Stimulated activated naive CD4-positive, alpha-beta T cell treated with Interleukin-2 at 50 U/mL for 16 hours (primary cell): ENCODE measurements at regions not wholly inside any gene's neighbourhood (a gene's known extent, or its start where the extent isn't known, plus 50 kb on each side); places are given as distances from the start of the nearest gene placed in this dataset.

Experiments
- DNase-seq: peaks from one replicate; lab custom pipeline; 2025; lab: John Stamatoyannopoulos, UW

DNA sequence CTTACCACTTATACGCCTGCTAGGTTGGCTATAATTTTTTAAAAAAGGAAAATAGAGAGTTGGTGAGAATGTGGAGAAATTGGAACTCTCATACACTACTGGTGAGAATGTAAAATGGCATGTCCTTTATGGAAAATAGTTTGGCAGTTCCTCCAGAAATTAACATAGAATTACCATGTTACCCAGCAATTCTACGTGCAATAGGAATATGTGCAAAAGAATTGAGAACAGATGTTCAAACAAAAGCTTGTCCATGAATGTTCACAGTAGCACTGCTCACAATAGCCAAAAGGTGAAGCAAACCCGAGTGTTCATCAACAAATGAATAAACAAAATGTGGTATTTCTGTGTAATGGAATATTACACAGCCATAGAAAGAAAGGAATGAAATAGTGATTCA is 592.2 kb downstream of the DHX35 start:
- DNase-seq, result no peak

- no peak for DNase-seq
Observed at GRCh38 chr20:39553120-39553519, 591.0 kb downstream of the DHX35 start.

- DNase-seq, result no peak
Observed at GRCh38 chr20:39549733-39550132, 587.6 kb downstream of the DHX35 start.

DNA sequence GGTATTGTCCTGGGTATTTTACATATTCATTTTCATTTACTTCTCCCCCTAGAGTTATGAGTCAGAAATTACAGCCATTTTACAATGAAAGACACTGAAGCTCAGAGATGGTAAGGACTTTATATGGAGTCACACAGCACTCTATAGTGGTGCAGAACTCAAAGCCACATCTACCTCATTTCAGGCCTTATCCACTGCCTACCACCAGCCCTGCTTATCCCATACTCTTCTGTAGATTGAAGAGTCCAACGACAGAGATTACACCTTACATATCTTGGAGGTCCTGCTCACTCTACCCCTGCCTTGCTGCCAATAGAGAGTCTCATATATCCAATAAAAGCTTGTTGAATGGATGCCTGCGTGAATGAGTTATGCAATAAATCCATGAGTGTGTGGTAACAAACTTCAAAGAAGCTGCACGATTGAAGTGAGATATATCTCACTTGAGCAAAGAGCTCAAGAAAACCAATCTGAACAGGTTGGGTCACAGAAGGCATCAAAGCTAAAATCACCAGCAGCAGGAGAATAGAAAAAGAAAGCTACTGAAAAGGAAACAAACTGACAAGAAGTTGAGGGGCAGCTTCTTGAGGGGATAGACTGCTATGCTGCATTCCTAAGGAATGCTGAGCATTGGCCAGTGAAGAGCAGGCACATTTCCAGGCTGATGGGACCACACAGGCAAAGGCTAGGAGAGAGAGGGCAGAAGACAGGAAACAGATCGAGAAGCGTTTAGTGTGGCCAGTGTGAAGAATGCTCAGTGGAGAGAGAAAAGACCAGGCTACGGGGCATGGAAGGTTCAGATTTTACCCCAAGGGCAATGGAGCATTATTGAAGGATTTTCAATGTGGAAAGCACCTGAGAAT is 585.6 kb downstream of the DHX35 start:
- DNase-seq, result no peak

DNA sequence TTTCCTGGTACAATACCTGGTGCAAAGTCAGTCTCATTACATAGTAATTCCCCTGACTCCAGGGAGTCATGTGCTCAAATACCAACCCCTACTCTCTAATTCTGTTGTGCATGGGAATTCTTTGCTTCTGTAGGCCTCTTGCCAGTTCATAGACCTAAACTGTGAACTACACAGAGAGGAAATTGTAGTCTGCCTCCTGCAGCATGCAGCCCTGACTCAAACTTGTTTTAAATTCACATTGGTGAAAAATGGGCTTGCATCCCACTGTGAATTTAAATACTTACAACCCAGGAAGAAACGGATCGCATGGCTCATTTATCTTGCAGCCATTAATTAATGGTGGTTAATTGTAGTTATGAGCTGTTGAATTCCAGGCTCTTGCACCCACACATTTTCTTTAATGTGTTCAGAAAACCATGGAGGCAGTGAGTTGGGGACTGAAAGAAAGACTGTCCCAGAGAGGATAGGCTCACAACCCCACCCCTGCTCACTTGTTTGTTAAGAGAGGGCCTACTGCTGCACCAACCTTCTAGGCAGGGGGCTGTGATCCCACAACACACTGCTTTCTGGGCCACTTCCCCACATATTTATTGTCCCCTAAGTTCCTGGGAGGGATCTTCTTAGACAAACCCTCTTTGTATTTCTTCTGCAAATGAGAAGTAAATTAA is 579.1 kb downstream of the DHX35 start:
- DNase-seq, result no peak

GRCh38 chr20:39538317-39538716 is 576.2 kb downstream of the DHX35 start:
- DNase-seq, result no peak

GRCh38 chr20:39535301-39535700 is 573.2 kb downstream of the DHX35 start:
- DNase-seq, result no peak

DNA sequence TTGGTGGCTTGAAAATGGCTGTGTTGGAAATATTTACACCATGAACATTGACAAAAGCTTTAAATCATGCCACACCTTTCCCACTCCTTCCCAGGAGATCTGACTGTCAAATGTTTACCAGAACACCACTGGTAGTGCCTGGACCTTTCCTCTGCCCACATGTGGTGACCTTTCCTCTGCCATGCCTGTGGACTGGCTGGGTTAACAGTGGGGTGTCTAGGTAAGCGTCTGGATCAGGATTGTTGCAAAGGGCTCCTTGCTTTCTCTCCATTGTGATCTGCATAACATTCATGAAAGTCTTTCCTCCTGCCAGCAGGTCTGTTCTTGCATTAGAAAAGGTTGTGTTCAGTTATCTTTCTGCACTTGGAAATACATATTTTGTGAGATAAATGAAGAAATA is 572.7 kb downstream of the DHX35 start:
- DNase-seq, result no peak

GRCh38 chr20:39533858-39534257 is 571.7 kb downstream of the DHX35 start:
- no peak for DNase-seq

GRCh38 chr20:39532205-39532604 is 570.1 kb downstream of the DHX35 start:
- DNase-seq, result no peak

- DNase-seq, result no peak
Observed at GRCh38 chr20:39528436-39528835, 566.3 kb downstream of the DHX35 start.

DNA sequence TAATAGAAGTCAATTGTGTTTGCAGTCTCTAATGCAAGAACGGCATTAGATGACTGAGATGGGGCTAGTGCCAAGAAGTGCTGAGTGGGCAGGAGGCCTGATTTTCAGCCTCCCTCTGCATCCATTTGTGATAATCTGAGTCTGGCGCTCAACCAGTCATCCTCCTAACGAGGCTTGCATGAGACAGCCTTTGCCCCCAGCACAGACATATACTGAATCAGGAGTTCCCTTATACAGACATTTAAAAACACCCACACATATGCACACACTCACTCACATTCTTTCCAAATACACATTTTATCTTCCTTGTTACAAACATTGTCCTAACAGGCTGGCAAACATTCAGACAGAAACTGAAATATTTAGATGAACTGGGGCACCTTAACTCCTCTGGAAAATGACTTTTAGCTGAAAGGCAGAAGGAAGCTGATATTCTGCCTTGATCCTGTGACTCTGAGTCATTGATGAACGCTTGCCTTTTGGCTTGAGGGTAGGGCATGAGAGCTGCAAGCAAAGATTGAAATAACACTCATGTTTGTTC is 562.3 kb downstream of the DHX35 start:
- no peak for DNase-seq

DNA sequence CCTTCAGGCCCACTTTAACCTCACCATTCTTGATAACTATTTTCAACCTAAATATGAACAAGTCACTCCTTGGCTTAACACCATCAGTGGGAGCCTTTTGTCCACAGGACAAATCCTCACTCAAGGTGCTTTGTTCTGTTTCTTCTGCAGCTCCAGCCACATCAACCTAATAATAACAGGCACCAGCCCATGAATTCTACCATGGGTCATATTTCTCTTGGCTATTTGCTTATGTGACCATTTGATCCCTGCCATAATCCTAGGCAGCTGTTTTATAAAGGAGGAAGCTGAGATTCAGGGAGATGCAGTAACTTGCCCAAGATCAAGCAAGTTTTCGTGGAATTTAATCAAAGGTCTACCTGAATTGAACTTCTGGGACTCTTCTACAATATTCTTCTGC is 561.3 kb downstream of the DHX35 start:
- no peak for DNase-seq

DNA sequence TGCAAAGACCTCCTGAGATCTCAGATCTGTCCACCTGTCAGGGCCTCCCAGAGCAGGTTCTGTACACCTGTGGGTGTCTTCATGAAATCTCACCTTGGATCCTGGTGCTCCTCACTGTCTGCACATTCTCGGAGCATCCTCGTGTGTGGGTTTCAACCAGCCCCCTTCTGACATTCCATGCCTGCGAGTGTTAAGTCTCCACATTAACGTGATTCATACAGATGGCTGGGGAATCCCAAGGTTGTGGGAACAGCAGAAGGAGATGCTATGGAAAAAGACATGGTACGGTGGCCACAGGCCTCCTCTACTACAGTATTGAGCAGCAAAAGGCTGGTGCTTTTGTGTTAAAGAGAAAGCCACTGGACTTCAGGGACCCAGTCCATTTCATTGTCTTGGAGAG is 556.5 kb downstream of the DHX35 start:
- DNase-seq, result no peak

DNA sequence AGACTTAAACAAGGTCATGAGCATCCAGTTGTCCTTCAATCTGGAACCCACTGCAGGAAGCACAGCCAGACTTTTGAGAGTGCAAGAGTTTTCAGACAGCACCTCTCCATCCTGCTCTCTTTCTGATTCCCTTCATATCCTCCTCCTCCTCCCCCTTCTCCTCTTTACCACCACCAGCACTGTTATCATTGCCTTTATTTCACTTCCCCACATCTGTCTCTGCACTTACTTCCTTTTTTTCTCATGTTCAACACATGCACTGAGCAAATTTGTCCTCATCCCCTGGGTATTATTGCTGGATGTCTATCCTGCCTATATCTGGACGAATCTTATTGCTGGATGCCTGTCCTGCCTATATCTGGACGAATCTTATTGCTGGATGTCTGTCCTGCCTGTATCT is 554.8 kb downstream of the DHX35 start:
- DNase-seq, result no peak

- no peak for DNase-seq
Observed at GRCh38 chr20:39504710-39505094, 542.6 kb downstream of the DHX35 start.

DNA sequence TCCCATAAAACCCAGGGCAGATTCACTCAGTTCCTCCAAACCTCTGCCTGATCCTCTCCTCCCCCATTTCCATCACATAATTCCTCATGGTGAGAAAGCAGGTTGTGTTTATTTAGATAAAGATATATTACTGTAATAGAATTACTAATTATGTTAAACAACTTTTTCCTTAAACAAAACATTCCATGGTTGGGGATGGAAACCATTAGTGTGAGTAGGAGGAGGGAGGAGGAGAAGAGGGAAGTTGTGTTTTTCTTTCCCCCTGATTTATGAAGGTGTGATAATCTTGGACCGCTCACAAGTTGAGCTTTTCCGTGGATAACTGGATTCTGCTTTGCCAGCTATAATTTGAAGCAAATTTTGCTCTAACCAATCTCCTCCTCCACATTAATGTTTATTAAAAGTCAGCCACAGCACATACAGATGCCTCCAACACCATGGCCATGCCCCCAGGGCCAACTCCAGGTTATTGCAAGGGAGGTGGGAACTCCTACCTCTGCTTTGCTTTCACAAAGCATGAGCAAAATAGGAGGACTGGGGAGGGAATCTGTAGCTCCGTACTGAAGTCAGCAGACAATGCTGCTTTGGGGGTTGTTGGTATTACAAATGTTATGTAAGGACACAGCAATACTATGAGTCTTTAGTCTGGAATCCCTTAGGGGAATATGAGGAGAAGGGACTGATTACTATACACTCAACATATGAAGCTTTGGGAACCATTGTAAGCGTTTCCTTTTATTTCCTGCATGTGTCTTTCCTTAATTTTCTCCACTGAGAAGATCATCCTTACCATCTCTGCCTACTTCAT is 542.0 kb downstream of the DHX35 start:
- no peak for DNase-seq

- DNase-seq, result no peak
Observed at GRCh38 chr20:39492223-39492797, 530.2 kb downstream of the DHX35 start.

DNA sequence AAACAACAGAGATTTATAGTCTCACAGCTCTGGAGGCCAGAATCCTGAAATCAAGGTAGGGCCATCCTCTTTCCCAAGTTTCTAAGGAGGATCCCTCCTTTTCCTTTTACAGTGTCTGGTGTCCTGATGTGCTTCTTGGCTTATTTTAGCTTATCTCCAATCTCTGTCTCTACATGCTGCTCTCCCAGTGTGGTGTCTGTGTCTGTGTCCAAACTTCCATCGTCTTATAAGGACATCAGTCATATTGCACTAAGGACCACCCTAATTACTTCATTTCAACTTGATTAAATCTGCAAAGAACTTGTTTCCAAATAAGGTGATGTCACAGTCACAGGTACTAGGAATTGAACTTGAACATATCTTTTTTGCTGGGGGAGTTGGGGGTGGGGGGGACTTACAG is 529.6 kb downstream of the DHX35 start:
- no peak for DNase-seq

- no peak for DNase-seq
Observed at GRCh38 chr20:39489986-39490560, 527.9 kb downstream of the DHX35 start.

DNA sequence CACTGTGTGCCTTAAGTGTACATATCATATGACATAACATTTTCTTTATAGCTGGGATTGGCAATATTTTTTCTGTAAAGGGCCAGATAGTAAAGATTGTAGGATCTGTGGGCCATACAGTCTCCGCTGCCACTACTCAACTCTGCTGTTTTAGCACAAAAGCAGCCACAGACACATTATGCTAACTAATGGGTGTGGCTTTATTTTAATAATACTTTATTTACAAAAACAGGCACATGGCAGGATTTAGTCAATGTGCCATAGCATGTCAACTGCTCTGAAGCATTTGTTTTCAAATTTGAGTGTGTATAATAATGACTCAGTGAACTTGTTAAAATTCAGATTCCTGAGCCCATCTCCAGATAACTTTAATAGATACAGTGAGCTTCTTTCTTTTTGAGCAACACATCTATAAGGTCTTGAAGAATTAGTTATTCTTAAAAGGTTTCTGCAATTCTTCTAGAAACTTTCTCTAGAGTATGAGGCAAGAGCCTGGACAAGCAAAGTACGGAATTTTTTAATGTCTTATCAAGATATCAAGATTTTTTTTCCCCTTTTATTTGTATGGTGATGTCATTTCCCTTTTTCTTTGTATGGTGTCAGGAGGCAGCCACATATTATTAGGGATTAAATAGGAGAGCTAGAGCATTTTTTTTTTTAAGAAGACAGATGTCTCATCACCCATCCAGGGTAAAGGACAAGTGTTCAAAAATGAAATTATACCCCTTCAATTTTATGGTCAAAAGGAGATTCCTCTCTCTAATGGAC is 518.3 kb downstream of the DHX35 start:
- DNase-seq, result no peak
